NCI-H748 treated with DMSO at 0.1 percent for 48 hours (cell line): ENCODE measurements at regions not wholly inside any gene's neighbourhood (a gene's known extent, or its start where the extent isn't known, plus 50 kb on each side); places are given as distances from the start of the nearest gene placed in this dataset.
A peak's percentile ranks its signal among the peaks of the same experiment; 100 is the strongest.

Experiments used
- DNase-seq: peaks from one replicate; lab custom pipeline; 2025; lab: John Stamatoyannopoulos, UW

DNA sequence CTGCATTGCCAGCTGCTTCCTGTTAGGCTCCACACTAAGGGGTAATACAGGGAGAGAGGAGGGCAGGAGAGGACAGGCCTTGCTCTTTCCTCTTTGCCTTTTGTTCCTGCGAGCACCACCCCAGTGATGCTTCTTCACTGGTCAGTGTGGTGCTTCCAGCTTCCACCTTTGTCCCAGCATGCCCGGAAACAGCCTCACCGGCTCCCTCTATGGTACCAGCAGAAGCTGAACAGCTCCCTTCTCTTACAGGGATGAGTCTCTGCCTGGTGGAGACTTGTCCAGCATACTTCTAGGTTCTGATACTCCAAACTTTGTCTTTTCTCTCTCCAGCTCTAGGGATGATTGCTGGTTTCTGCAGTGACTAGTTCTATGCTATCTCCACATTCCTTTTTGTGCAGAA, 413.3 kb downstream of the TSN start:
- no peak for DNase-seq

DNA sequence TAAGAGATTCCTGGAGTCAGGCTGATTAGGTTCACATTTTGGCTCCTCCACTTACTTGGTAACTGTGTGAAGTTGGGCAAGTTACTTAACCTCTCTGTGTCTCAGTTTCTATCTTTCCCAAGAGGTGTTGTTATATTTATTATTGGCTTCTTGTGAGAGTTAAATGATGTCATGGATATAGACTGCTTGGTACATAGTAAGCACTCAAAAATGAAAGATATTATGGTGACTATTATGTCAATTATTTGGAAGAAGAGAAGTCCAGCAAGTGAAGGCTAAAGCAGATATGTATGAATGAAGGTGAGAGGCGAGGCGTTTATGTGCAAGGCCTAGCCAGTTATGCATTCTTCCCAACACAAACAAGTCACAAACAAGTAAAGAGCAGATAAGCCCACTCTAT, 417.4 kb downstream of the TSN start:
- DNase-seq: no peak

DNA sequence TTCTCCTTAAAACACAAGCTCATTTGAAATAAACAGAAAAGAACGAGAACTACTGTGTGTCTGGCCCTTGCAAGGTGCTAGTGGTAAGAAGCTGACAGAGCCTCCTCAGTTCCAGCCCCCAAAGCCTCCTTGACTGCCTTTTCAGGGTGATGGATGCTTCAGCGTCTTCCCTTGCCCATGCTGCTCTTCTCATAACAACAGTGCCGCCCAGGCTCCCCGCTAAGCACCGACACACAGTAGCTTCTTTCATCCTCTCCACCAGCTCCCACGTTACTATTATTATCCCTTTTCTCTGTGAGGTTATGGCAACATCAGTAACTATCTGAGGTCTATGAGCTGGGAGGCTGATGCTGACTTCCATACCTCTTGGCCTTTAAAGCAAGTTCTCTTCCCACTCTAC, 418.6 kb downstream of the TSN start:
- DNase-seq: no peak

DNA sequence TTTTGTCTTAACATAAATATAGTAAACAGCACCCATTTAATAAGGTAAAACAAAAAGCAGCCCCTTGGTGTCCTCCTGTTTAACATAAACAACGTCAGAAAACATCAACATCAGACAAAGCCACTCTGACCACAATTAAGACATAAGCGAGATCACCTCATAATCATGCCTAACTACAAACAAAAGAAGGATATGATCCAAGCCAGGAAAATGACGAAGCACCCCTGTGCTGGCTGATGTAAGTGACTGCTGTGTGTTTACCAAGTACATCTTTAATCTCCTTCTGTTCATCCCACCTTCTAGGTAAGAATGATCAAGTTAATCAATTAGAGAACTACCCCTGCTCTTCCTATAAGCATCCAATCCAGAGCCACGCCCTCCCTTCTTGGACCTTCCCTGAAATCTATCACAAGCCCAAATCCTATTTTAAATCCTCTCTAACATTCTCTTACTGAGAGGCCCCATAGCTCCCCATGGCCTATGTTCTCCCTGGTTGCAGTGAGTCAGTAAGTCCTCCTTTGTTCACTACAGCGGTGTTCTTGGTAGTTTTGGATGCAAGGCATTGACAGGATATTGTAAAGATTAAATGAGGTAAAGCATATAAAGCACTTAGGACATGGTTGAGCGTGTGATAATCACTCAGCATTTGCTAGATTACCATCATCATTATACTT, 424.2 kb downstream of the TSN start:
- DNase-seq: no peak

DNA sequence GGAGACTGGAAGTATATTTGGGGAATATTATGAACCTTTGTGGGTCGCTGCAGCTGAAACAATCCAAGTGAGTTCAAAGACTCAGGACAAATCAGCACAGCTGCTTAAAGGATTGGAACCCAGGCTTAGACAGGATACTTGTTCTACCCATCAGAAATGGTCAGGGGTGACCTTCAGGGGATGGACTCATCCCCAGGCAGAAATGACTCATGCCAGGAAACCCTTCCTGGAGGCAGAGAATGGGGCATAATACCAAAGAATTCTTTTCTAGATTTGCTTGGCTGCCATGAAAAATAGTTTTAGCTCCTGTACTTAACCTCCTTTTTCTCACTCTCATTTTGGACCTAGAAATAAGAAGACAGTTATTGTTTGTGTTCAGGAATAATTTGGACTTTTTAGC, 425.5 kb downstream of the TSN start:
- DNase-seq: no peak

DNA sequence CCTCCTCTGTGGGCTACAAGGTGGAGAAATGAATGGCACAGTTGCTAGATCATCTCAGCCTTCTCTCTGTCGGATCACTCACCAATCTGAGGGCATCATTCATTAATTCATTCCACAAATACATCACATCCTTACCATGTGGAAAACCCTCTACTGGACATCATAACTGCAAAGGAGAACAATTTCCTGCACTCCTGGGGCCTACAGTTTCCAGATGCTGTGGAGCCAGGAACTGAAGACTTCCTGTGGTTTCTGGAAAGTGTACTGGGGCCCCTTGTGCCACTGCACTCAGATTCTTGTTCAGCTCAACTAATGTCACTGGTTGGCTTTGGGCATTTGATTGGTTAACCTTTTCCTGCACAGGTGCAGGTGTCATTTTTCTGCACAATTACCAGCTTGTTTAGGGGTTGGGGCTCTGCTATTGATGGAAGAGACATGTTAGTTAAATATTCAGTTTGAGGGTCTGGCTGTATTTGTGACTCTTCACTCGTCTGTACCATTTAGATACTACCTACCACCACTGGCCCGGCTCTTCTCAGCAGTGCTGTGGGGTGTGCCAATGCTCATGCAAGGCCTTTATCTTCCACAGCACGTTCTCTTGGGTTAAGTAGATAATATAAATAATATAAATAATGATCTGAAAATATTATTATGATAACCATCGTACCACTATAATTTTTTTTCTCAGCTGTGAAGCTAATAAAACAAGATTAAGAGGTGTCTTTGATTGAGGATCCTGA, 427.3 kb downstream of the TSN start:
- DNase-seq: no peak

DNA sequence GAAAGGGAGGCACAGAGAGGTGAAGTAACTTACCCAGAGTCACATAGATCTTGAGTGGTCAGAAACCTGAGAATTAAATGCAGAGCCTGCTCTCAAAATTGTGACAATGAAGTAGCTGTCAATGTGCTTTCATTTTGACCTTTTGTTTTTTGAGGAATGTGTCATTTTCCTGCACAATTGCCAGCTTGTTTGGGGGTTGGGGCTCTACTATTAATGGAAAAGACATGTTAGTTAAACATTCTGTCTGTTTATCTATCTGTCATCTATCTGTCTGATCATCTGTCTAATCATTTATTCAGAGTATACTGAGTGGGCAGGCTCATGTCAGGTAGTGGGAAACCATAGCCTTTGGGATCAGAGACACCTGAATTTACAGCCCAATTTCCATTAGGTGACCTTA, 428.4 kb downstream of the TSN start:
- no peak for DNase-seq

DNA sequence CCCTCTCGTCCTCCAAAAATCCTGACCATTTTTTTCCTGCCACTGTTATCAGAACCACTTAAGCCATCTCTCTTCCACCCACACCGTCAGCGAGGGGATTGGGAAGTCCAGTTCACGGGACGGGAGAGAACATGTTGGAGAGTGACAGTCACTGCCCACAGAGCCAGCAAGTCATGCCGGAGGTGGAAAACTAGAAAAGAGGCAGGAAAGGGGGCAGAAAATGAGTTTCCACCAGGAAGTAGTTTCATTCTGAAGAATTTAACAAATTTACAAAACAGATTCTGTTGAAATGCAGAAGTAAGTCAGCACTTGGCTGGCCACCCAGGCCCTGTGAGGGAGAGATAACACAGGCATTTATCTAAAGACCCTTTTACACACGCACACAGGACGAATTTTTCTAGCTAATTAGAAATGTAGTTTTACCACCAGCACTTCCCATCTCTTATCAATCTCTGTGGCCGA, 431.3 kb downstream of the TSN start:
- DNase-seq: no peak

DNA sequence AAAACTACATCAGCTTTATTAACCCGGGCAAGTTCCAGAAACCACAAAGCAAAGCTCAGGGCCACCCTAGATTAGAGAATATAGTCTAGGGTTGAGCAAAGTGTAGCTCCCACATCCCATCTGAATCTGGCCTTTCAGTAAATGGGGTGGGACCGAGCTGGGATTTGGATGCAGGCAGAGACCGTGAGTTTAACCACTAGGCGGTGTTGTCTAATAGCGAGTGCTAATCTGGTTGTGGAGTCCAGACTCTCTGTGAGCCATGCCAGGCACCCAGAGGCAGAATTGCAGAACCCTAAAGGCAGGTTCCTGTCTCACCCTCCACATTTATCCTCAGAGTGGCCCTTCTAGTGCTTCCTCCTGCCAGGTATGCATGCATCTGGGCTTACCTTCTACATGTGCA, 435.9 kb downstream of the TSN start:
- no peak for DNase-seq

DNA sequence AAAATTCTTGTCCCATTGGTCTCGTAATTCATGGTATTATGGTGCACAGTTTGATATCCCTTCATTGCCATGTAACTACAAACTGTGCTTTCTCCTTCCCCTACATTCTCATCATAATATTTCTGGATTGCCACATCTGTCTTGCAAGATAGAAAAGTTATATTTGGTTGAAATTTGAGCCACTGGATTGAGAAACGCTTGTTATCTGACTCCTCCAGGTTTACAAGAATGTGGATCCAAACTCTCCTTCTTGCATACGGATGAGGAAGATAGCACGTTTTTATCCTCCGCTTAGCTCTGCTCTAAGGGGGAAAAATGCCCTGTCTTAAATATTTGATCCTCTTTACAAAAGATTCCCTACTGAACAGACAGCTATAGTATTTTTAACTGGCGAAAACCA, 438.2 kb downstream of the TSN start:
- DNase-seq: no peak

DNA sequence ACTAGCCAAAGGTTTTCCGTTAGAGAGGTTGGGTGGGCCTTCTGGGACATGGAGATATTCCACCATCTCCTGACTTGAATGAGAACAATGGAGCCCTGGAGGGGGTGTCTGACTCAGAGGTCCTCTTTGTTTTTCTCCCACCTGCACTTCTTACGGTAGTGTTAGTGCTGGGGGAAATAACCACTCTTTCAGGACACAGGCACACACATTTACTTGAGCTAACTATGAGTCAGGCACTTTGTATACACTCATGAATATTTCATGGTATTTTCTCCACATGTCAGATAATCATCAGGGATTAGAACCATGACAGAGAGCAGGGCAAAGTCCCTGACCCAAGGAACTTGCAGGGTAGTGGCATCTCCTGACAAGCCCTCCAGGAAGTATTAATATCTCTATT, 439.1 kb downstream of the TSN start:
- no peak for DNase-seq

DNA sequence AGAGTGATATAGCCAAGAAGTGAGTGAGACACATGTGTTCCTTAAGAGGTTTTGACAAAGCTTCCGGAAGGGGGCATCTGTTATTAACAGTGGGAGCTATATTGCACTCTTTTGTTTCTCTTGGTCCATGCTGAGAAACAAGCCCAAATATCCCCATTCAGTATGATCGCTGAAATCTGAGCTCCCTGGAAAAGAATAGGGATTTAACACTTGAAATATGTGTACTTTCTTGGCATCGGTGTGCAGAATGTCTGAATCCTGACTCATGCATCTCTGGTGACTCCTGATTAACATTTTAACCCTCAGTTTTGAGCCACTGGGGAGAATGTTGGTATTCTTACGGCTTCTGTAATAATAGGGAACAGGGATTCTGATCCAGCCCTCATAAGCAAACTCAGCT, 448.1 kb downstream of the TSN start:
- peak; percentile 53 for DNase-seq

DNA sequence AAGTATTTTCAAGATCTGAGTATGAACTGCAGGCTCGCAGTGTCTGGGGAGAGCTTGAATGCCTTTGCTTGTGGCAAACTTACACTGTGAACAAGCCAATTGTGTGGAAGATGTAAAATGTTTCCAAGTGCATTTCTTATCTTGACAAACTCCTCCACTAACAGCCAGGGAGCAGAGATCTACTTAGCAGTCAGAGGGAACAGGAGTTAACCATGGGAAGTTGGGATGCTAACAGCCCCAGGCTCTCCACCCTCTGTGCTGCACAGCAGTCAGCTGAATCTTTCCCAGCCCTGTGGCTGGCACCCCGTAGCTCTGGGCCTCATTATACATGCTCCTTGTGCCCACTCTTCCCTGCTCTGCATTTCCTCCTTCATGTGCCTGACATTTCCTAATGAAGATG, 450.2 kb downstream of the TSN start:
- no peak for DNase-seq

DNA sequence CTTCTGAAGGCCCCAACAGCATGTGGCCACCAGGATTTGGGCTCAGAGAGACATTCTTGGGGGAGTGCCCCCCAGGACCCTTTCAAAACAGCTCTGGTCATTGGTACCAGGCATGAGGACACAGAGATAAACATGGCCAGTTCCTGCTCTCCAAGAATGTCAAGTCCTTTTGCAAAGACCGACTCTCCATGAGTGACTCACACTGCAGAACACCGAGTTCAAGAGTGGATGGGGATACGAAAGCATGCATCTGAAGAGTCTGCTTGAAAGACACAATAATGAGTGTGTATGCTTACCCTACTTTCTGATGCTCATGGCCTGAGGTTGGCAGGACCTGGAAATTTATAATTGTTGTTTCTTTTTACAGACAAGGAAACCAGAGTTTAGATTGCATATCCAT, 450.6 kb downstream of the TSN start:
- no peak for DNase-seq

DNA sequence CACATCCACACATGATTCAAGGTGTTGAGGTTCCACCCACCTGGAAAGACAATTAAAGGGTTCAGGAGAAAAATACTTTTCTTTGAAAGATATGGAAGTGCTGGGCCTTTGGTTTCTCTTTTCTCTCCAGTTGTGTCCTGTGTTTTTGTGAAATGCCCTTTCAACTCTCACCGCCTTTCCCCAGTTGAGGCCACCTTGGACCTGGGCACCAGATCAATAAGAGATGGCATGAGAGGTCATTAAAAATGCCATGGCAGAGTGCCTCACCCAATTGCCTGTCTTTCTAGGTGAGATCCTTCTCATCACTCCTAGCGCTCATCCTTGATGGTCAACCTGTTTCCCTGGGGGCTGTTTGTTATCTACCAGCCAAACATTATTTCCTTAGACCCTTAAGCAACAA, 453.9 kb downstream of the TSN start:
- no peak for DNase-seq

DNA sequence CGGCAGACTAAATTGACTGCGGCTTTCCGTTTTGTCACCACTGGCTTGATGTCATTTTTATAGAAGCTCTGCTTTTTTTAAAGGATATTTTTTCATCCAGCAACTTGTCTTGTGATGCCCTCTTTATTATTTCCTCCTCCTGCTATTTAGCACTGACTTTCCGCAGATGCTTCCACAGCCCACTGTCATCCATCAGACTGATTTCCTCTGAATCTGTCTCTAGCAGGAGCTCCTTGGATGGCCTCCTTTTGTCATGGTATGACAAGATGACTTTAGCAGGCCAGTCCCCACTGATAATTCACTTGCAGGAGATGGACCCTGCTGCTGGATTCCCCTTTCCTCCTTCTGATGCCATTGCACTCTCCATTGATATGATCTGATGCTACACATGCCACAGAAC, 454.6 kb downstream of the TSN start:
- DNase-seq: no peak

DNA sequence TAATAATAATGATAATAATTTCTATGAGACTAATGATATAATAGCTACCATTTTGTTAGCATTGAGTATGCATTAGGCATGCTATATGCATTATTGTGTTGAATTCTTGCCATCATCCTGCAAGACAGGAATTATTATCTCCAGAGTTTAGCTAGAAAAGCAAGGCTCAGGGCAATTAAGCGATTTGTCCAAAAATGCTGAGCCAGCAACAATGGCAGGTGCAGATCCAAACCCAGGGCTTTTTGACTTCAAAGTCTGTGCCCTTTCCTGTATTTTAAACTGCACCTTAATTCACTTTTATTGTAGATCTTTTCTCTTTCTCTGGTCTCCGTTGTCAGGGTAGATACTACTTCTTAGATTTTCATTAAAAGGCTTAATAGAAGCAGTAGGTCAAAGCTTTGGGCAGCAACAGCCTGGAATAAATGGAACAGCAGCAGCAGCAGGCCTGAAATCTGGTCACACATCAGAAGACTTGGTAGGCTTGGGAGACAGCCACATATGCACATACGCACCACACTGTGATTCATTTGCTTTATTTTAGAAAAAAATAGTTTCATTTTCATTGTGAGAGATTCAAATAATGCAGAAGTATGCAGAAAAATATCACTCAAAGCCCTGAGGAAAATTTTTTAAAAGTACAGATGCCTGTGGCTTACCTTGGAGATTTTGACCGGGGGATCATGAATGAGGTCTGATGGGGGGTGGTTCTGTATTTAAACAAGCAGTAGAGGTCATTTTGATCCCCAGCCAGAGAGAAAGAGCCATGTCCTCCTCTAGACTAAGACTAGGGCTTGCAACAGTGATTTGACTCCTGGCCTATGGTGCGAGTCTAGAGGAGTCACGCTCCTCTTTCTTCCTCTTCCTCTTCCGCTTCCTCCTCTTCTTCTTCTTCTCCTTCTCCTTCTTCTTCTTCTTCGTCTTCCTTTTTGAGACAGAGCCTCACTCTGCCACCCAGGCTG, 455.7 kb downstream of the TSN start:
- no peak for DNase-seq

DNA sequence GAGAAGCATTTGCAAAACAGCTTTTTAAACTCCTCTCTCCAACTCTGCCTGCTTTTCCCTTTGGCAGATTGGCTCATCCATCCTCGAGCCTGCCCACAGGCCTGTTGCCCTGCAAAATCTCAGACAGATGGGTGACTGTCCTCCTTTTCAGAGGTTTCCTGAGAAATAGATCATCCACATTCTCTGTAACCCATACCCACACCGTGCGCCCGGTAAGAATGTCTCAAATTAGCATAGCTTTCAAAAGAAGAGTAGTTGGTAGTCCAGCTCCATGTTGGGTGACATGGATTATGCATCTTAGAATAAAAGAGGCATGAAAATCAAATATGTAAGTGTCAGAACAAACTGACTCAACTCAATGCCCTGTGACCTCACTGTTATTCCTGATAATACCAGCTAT, 457.9 kb downstream of the TSN start:
- DNase-seq: no peak

DNA sequence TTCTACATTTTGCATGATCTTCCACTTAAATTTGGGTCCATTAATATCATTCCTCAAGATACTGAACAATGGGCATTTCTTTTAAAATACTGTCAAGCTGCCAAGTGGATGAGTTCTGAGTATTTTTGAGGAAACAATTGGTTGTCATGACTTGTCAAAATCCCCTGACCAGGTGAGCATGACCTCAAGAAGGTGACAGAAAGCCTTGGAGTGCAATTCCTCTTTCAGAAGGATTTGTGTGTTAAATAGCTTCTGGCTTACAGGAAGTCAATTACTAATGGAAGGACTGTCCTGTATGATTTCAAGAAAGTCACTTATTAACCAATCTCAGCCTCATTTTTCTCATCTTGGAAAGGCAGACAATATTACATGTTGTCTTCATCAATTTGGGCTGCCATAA, 460.6 kb downstream of the TSN start:
- no peak for DNase-seq

DNA sequence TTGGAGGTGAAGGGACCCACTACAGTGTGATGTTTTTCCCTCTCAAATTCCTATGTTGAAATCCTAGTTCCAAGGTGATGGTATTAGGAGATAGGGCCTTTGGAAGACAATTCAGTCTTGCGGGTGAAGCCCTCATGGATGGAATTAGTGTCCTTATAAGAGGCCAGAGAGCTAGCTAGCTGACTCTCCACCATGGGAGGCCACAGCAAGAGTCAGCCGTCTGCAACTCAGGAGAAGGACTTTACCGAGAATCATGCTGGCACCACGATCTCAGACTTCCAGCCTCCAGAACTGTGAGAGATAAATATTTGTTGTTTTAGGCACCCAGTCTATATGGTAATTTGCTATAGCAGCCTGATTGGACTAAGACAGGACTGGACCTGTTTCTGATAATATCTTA, 461.4 kb downstream of the TSN start:
- no peak for DNase-seq

DNA sequence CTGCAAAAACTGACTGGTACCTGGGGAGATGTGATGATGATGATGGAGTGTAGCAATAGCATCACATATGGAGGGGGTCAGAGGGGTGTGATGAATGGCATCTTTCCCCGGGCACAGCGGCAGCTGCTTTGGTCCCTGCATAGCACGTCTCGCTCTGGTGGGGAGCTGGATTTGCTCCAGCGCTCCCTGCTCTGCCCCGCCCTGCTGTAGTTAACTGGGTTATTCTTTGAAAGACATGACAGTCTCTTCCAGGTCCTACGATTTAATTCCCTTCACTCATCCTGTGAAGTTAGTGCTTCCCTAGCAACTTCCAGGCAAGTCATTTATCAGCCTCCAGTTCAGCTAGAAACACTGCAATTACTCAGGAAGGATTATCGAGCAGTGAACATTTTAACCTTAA, 463.1 kb downstream of the TSN start:
- no peak for DNase-seq

DNA sequence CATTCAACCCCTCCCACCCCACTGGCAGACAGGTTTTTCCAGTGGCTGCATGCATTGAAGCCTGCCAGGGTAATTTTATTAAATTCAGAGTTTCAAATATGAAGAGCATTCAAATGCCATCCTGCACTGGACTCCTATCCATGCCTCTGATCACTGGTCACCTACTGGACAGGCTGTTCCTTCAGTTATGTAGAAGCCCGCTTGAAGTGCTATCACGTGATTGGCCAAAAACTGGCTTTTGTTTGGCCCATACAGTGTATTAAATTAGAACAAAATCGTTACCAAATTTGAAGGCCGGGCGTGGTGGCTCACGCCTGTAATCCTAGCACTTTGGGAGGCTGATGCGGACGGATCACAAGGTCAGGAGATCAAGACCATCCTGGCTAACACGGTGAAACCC, 464.1 kb downstream of the TSN start:
- no peak for DNase-seq

DNA sequence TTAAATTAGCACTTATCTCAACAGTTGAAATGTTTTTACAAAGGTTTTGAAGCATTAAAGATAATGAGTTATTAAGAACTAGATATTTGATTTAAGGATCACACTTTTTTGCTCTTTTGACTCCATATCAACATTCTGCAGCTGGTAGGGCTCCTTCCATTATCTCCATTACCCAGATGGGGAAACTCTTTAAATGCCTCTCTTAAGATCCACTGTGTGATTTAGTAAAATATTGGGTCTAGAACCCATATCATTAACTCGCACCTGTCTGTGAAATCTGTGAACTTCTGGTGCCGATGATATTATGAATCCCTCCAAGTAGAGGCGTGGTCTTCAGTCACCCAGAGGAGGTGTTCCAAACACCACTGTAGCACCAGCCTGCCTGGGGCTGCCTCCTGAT, 466.2 kb downstream of the TSN start:
- no peak for DNase-seq
